Gastroesophageal sphincter (tissue), 3 donors: ENCODE measurements at regions not wholly inside any gene's neighbourhood (a gene's known extent, or its start where the extent isn't known, plus 50 kb on each side); places are given as distances from the start of the nearest gene placed in this dataset.

Experiments used
- EP300 ChIP-seq: sonication (generic); formaldehyde crosslinking; IDR thresholded peaks from one replicate; pipeline ENCODE4 v1.6.1; 2017; ENCODE audit warnings: antibody characterized with exemption, mild to moderate bottlenecking
- POLR2A ChIP-seq, 2 donors: fragments of 450-650 bp; IDR thresholded peaks; one replicate each; pipeline ENCODE4 v1.6.1; 2017; ENCODE audit warnings: antibody characterized with exemption in 2 of 2, mild to moderate bottlenecking in 2 of 2, moderate library complexity in 1 of 2
- POLR2AphosphoS5 ChIP-seq: sonication (generic); formaldehyde crosslinking; IDR thresholded peaks from one replicate; pipeline ENCODE4 v1.6.1; 2017; ENCODE audit warnings: antibody characterized with exemption
- TF ChIP-seq, protein P1 (sequence below), 4 experiments: fragments of 200-600 bp in 2 of 4; fragments of 450-650 bp in 2 of 4; sonication (generic) in 1 of 4; IDR thresholded peaks; one replicate each; pipeline ENCODE4 v1.5.1; 2017 to 2019; ENCODE audit warnings: antibody characterized with exemption in 4 of 4, mild to moderate bottlenecking in 2 of 4, moderate library complexity in 2 of 4

DNA sequence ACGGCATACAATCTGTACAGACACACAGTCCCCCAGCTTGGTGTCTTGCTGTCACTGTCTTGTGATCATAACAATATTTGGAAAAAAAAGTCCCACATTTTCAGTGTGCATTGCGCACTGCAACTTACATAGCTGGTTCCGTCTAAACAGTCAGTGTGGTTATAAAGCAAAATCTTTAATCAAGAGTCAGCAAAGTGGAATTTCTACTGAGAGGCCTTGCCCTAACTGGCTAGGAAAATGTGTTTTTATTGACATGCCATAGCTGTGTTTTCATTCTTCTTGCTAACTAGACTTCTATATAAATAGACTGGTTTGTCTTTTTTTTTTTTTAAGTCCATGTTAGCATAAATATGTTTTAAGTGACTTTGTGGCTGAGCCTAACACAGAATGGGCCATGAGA is 174.8 kb downstream of the POLR2M start:
- TF ChIP-seq, protein P1, sequence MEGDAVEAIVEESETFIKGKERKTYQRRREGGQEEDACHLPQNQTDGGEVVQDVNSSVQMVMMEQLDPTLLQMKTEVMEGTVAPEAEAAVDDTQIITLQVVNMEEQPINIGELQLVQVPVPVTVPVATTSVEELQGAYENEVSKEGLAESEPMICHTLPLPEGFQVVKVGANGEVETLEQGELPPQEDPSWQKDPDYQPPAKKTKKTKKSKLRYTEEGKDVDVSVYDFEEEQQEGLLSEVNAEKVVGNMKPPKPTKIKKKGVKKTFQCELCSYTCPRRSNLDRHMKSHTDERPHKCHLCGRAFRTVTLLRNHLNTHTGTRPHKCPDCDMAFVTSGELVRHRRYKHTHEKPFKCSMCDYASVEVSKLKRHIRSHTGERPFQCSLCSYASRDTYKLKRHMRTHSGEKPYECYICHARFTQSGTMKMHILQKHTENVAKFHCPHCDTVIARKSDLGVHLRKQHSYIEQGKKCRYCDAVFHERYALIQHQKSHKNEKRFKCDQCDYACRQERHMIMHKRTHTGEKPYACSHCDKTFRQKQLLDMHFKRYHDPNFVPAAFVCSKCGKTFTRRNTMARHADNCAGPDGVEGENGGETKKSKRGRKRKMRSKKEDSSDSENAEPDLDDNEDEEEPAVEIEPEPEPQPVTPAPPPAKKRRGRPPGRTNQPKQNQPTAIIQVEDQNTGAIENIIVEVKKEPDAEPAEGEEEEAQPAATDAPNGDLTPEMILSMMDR (IDR thresholded peaks at IDR 0.05), result no peak
- TF ChIP-seq EP300 (no peak), POLR2A (IDR thresholded peaks at IDR 0.05) (no peak), POLR2AphosphoS5 (no peak)
